H1 (cell line): ENCODE measurements at regions not wholly inside any gene's neighbourhood (a gene's known extent, or its start where the extent isn't known, plus 50 kb on each side); places are given as distances from the start of the nearest gene placed in this dataset.
A peak's percentile ranks its signal among the peaks of the same experiment; 100 is the strongest.

Source experiments
- CTCF ChIA-PET: fragments of 300-600 bp; sonication (Branson Sonifier 250); formaldehyde crosslinking; loops from one replicate; lab custom pipeline; 2021; ENCODE audit not compliant: partially characterized antibody; lab: Charles Lee
- POLR2A ChIA-PET: fragments of 300-600 bp; sonication (Branson Sonifier 250); formaldehyde crosslinking; loops from one replicate; lab custom pipeline; 2021; ENCODE audit warnings: inconsistent platforms; ENCODE audit not compliant: partially characterized antibody; lab: Charles Lee
- DNase-seq, 2 experiments: peaks; one replicate each; pipeline versions ENCODE4 v3.0.0 to v3.0.0-alpha.2; 2010 to 2022; ENCODE audit warnings: low spot score in 2 of 2, low read depth in 1 of 2, mixed read lengths in 1 of 2
- FAIRE-seq: peaks from 2 replicates; lab custom pipeline; 2011; peaks lifted over from hg19 to GRCh38; lab: Jason Lieb, UNC
- H2AFZ ChIP-seq: 2 replicates; pipeline ENCODE4 v1.8.1; 2012; ENCODE audit warnings: low read length, inconsistent platforms
- H2AK5ac ChIP-seq: 2 replicates; pipeline ENCODE4 v1.6.1; 2013; ENCODE audit warnings: low read depth, low read length
- H2BK120ac ChIP-seq: replicated peaks from 2 replicates; pipeline ENCODE3; 2013; ENCODE audit warnings: low read depth, low read length, inconsistent platforms
- H2BK12ac ChIP-seq: 2 replicates; pipeline ENCODE4 v1.6.1; 2013; ENCODE audit warnings: low read depth, low read length
- H2BK15ac ChIP-seq: 2 replicates; pipeline ENCODE4 v1.6.1; 2013; ENCODE audit warnings: low read length
- H2BK20ac ChIP-seq: 2 replicates; pipeline ENCODE4 v1.6.1; 2013; ENCODE audit warnings: low read length
- H2BK5ac ChIP-seq: 2 replicates; pipeline ENCODE4 v1.6.1; 2013; ENCODE audit warnings: low read depth, low read length
- H3K14ac ChIP-seq: 2 replicates; pipeline ENCODE4 v1.6.1; 2013; ENCODE audit warnings: inconsistent platforms; ENCODE audit not compliant: insufficient read length
- H3K18ac ChIP-seq: 2 replicates; pipeline ENCODE4 v1.6.1; 2013; ENCODE audit warnings: low read length; ENCODE audit errors: extremely low read depth
- H3K23ac ChIP-seq: 2 replicates; pipeline ENCODE4 v1.6.1; 2013; ENCODE audit warnings: inconsistent platforms; ENCODE audit not compliant: insufficient read length
- H3K23me2 ChIP-seq: 2 replicates; pipeline ENCODE4 v1.6.1; 2013; ENCODE audit warnings: low read depth, low read length
- H3K27ac ChIP-seq: 2 replicates; pipeline ENCODE4 v1.6.1; 2011; ENCODE audit warnings: low read depth, low read length, inconsistent platforms
- H3K27me3 ChIP-seq, 4 experiments: replicated peaks in 1 of 4; 1 replicate in 1 of 4; 2 replicates in 3 of 4; pipeline versions ENCODE4 v1.6.1 to v1.8.1; 2011 to 2013; ENCODE audit warnings: low read length in 3 of 4, mild to moderate bottlenecking in 3 of 4, inconsistent platforms in 2 of 4, mixed read lengths in 2 of 4, moderate library complexity in 1 of 4; ENCODE audit not compliant: control insufficient read depth in 3 of 4, insufficient read depth in 3 of 4; ENCODE audit errors: extremely low read depth in 1 of 4
- H3K36me3 ChIP-seq, 4 experiments: 2 replicates each; pipeline versions ENCODE4 v1.6.1 to v1.8.1; 2011 to 2013; ENCODE audit warnings: mild to moderate bottlenecking in 4 of 4, low read length in 3 of 4, moderate library complexity in 2 of 4, control low read depth in 1 of 4, inconsistent platforms in 1 of 4; ENCODE audit not compliant: insufficient read depth in 4 of 4, control insufficient read depth in 2 of 4
- H3K4ac ChIP-seq: replicated peaks from 2 replicates; pipeline ENCODE3; 2013; ENCODE audit warnings: low read length, low read depth, mixed read lengths, inconsistent platforms; ENCODE audit not compliant: insufficient read length
- H3K4me1 ChIP-seq, 4 experiments: replicated peaks in 1 of 4; 1 replicate in 1 of 4; 2 replicates in 3 of 4; pipeline versions ENCODE4 v1.6.1 to v1.8.1; 2011 to 2013; ENCODE audit warnings: low read length in 3 of 4, inconsistent platforms in 2 of 4, mixed read lengths in 1 of 4; ENCODE audit not compliant: insufficient read depth in 4 of 4, control insufficient read depth in 3 of 4
- H3K4me2 ChIP-seq, 2 experiments: 2 replicates each; pipeline versions ENCODE4 v1.6.1 to v1.8.1; 2011 to 2013; ENCODE audit warnings: low read depth in 2 of 2, low read length in 2 of 2, control low read depth in 1 of 2, inconsistent platforms in 1 of 2, mild to moderate bottlenecking in 1 of 2; ENCODE audit not compliant: insufficient read depth in 1 of 2
- H3K4me3 ChIP-seq, 4 experiments: fragments of 200-600, 300-600 bp in 1 of 4; sonication (generic), shearing (Covaris generic), sonication (Bioruptor Twin) in 1 of 4; 2 replicates each; pipeline versions ENCODE4 v1.5.1 to v1.8.1; 2011 to 2016; ENCODE audit warnings: low read length in 4 of 4, low read depth in 3 of 4, control low read depth in 2 of 4, inconsistent platforms in 2 of 4, mild to moderate bottlenecking in 2 of 4, mixed read lengths in 1 of 4, moderate library complexity in 1 of 4; ENCODE audit not compliant: insufficient read depth in 2 of 4; ENCODE audit errors: extremely low read depth in 1 of 4
- H3K56ac ChIP-seq: replicated peaks from 2 replicates; pipeline ENCODE3; 2013; ENCODE audit warnings: low read depth, mild to moderate bottlenecking, mixed read lengths, low read length, inconsistent platforms; ENCODE audit not compliant: insufficient read length
- H3K79me1 ChIP-seq: 2 replicates; pipeline ENCODE4 v1.6.1; 2013; ENCODE audit warnings: low read depth, low read length, control low read depth
- H3K79me2 ChIP-seq, 2 experiments: 2 replicates each; pipeline versions ENCODE4 v1.6.1 to v1.8.1; 2012 to 2013; ENCODE audit warnings: low read length in 2 of 2, mild to moderate bottlenecking in 2 of 2, inconsistent platforms in 1 of 2; ENCODE audit not compliant: insufficient read depth in 2 of 2, control insufficient read depth in 1 of 2
- H3K9ac ChIP-seq, 4 experiments: replicated peaks in 1 of 4; 1 replicate in 1 of 4; 2 replicates in 3 of 4; pipeline versions ENCODE4 v1.6.1 to v1.8.1; 2011 to 2013; ENCODE audit warnings: low read depth in 3 of 4, low read length in 3 of 4, control low read depth in 2 of 4, mild to moderate bottlenecking in 2 of 4, moderate library complexity in 2 of 4, inconsistent platforms in 1 of 4; ENCODE audit errors: extremely low read depth in 1 of 4
- H3K9me3 ChIP-seq, 2 experiments: 2 replicates each; pipeline versions ENCODE4 v1.6.1 to v1.8.1; 2012 to 2013; ENCODE audit warnings: mild to moderate bottlenecking in 2 of 2, moderate library complexity in 2 of 2, control low read depth in 1 of 2, inconsistent platforms in 1 of 2, low read depth in 1 of 2, low read length in 1 of 2, mixed read lengths in 1 of 2; ENCODE audit not compliant: insufficient read depth in 2 of 2
- H4K20me1 ChIP-seq, 2 experiments: replicated peaks in 1 of 2; 2 replicates each; pipeline versions ENCODE3 to v1.8.1; 2011 to 2013; ENCODE audit warnings: inconsistent platforms in 2 of 2, low read length in 2 of 2, mild to moderate bottlenecking in 1 of 2; ENCODE audit not compliant: insufficient read depth in 2 of 2, control insufficient read depth in 1 of 2
- H4K5ac ChIP-seq: 2 replicates; pipeline ENCODE4 v1.6.1; 2013; ENCODE audit warnings: low read length, low read depth, mixed read lengths, inconsistent platforms; ENCODE audit not compliant: insufficient read length
- H4K8ac ChIP-seq: 2 replicates; pipeline ENCODE4 v1.8.0; 2013; ENCODE audit warnings: mild to moderate bottlenecking, moderate library complexity, low read length, inconsistent platforms; ENCODE audit not compliant: insufficient read depth; ENCODE audit errors: extremely low read depth
- H4K91ac ChIP-seq: replicated peaks from 2 replicates; pipeline ENCODE3; 2013; ENCODE audit warnings: low read length, mixed read lengths, inconsistent platforms; ENCODE audit not compliant: insufficient read length
- POLR2AphosphoS5 ChIP-seq: IDR thresholded peaks from 2 replicates; pipeline ENCODE4 v1.6.1; 2011; ENCODE audit warnings: low read depth, low read length
- SP1 ChIP-seq: IDR thresholded peaks from 2 replicates; pipeline ENCODE4 v1.6.1; 2011; ENCODE audit warnings: low read depth, low read length
- YY1 ChIP-seq: IDR thresholded peaks from 2 replicates; pipeline ENCODE4 v1.6.1; 2011; ENCODE audit warnings: low read depth, mild to moderate bottlenecking, low read length
- ZNF274 ChIP-seq: IDR thresholded peaks from 2 replicates; pipeline ENCODE4 v1.7.0; 2012; ENCODE audit warnings: low read length, borderline replicate concordance; ENCODE audit errors: extremely low read depth
- WGBS, 2 experiments: shearing (Covaris generic) in 1 of 2; methylation state at CpG; one replicate each; pipeline versions ENCODE4 v1.1.6 to v1.1.7; 2013 to 2015; ENCODE audit warnings: low lambda C conversion rate in 2 of 2, mixed read lengths in 2 of 2, inconsistent platforms in 1 of 2, low coverage in 1 of 2, missing lambda C conversion rate in 1 of 2; ENCODE audit not compliant: insufficient replicate concordance in 2 of 2, insufficient coverage in 1 of 2, insufficient read length in 1 of 2; ENCODE audit errors: extremely low coverage in 1 of 2, missing lambda C conversion rate in 1 of 2; 5-methylcytosine and 5-hydroxymethylcytosine counted together
- TF ChIP-seq, protein P1 (sequence below): IDR thresholded peaks from 2 replicates; pipeline ENCODE4 v1.6.1; 2012; ENCODE audit warnings: inconsistent platforms

DNA sequence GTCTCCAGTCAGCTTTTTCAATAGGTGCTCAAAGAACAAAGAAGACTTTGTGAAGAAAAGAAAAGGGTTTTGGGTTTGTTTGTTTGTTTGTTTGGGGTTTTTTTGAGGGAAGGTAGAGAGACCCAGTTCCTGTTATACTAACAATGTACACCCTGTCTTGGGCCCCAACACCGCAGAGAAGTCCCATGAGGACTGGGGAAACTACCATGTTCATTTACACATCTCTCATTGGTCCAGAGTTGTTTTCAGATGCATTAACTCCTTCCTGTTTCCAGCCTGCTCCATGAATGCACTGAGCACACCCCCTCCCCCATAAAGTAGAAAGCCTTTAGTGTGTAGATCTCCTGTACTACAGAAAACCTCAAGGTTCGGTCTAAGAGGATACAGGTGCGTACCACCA, 51.1 kb upstream of the SLC8A3 start:
- Histone ChIP-seq H3K27me3 (peaks cover 0 to 3% (median 2%) of the 10 kb centered on the region in 4 experiments; a peak in 2 of 7 replicates), H3K4ac (no peak overlapping the region), H3K36me3 (no peaks in the 10 kb centered on the region), H2BK5ac (no peak overlapping the region), H3K4me1 (peaks cover 0 to 4% (median 0%) of the 10 kb centered on the region in 4 experiments; a peak in 1 of 7 replicates), H2BK120ac (no peak overlapping the region), H3K4me2 (peak overlapping the region in 1 of 2 experiments; percentile 31; a peak in 1 of 4 replicates), H3K23ac (no peak overlapping the region), H2BK15ac (no peak overlapping the region), H3K79me2 (no peaks in the 10 kb centered on the region), H3K56ac (no peak overlapping the region), H3K9me3 (no peaks in the 10 kb centered on the region), H3K14ac (no peak overlapping the region), H4K5ac (no peak overlapping the region), H2AK5ac (no peak overlapping the region), H4K8ac (no peak overlapping the region), H3K27ac (no peak overlapping the region), H3K9ac (no peak overlapping the region), H3K4me3 (no peak overlapping the region; a peak in 1 of 8 replicates), H3K18ac (no peak overlapping the region), H2BK12ac (no peak overlapping the region), H3K23me2 (no peaks in the 10 kb centered on the region), H4K91ac (no peak overlapping the region), H3K79me1 (no peaks in the 10 kb centered on the region), H2BK20ac (no peak overlapping the region), H2AFZ (no peak overlapping the region), H4K20me1 (no peaks in the 10 kb centered on the region)
- CTCF ChIA-PET: no interaction called here
- no peak for TF ChIP-seq YY1
- no peak for TF ChIP-seq ZNF274
- TF ChIP-seq SP1: no peak
- TF ChIP-seq, protein P1, sequence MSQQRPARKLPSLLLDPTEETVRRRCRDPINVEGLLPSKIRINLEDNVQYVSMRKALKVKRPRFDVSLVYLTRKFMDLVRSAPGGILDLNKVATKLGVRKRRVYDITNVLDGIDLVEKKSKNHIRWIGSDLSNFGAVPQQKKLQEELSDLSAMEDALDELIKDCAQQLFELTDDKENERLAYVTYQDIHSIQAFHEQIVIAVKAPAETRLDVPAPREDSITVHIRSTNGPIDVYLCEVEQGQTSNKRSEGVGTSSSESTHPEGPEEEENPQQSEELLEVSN: no peak
- TF ChIP-seq POLR2AphosphoS5: no peak
- FAIRE-seq: peak; percentile 55
- DNase-seq: no peak
- 55% methylated on average over 3 of the region's 3 CpGs; no CpG with 5 or more reads in 1 of the 2 experiments for WGBS, 2 experiments
- POLR2A ChIA-PET: no interaction called here
